ENCODE measurements at regions not wholly inside any gene's neighbourhood (a gene's known extent, or its start where the extent isn't known, plus 50 kb on each side); places are given as distances from the start of the nearest gene placed in this dataset.

- DNase-seq, result no peak
Measured at GRCh38 chr10:131016556-131016955, 295.0 kb downstream of the TCERG1L start.

- no peak for DNase-seq
Measured at GRCh38 chr10:131017566-131018285, 293.8 kb downstream of the TCERG1L start.

- DNase-seq, result no peak
Measured at GRCh38 chr10:131018886-131019500, 292.5 kb downstream of the TCERG1L start.

- DNase-seq, result no peak
Measured at GRCh38 chr10:131019696-131020095, 291.8 kb downstream of the TCERG1L start.

- no peak for DNase-seq
Measured at GRCh38 chr10:131020775-131021174, 290.7 kb downstream of the TCERG1L start.

GRCh38 chr10:131021246-131021895 lies 290.1 kb downstream of the TCERG1L start:
- no peak for DNase-seq

GRCh38 chr10:131021969-131022368 lies 289.6 kb downstream of the TCERG1L start:
- no peak for DNase-seq

- no peak for DNase-seq
Measured at GRCh38 chr10:131022369-131022768, 289.2 kb downstream of the TCERG1L start.

- no peak for DNase-seq
Measured at GRCh38 chr10:131022981-131023380, 288.5 kb downstream of the TCERG1L start.

- DNase-seq, result no peak
Measured at GRCh38 chr10:131024259-131025131, 287.0 kb downstream of the TCERG1L start.

GRCh38 chr10:131025333-131025732 lies 286.2 kb downstream of the TCERG1L start:
- no peak for DNase-seq

- DNase-seq, result no peak
Measured at GRCh38 chr10:131027256-131027655, 284.3 kb downstream of the TCERG1L start.

GRCh38 chr10:131031346-131031745 lies 280.2 kb downstream of the TCERG1L start:
- no peak for DNase-seq

- DNase-seq, result no peak
Measured at GRCh38 chr10:131032329-131033165, 279.0 kb downstream of the TCERG1L start.

- no peak for DNase-seq
Measured at GRCh38 chr10:131033166-131034085, 278.1 kb downstream of the TCERG1L start.

GRCh38 chr10:131034451-131034850 lies 277.1 kb downstream of the TCERG1L start:
- no peak for DNase-seq

- DNase-seq, result no peak
Measured at GRCh38 chr10:131035779-131036178, 275.7 kb downstream of the TCERG1L start.

- no peak for DNase-seq
Measured at GRCh38 chr10:131038056-131038455, 273.5 kb downstream of the TCERG1L start.

GRCh38 chr10:131041031-131041430 lies 270.5 kb downstream of the TCERG1L start:
- no peak for DNase-seq

GRCh38 chr10:131041441-131041840 lies 270.1 kb downstream of the TCERG1L start:
- DNase-seq, result no peak
